Neural progenitor cell (in vitro differentiated cells): ENCODE measurements at regions not wholly inside any gene's neighbourhood (a gene's known extent, or its start where the extent isn't known, plus 50 kb on each side); places are given as distances from the start of the nearest gene placed in this dataset.

Experiments used
- DNase-seq: peaks from one replicate; pipeline ENCODE4 v3.0.0-alpha.2; 2016; ENCODE audit warnings: low spot score
- H2AFZ ChIP-seq: fragments of 200-600 bp; sonication (generic); replicated peaks from 2 replicates; pipeline ENCODE4 v1.6.1; 2016; ENCODE audit warnings: antibody characterized with exemption
- H3F3A ChIP-seq: fragments of 200-600 bp; sonication (generic); 2 replicates; pipeline ENCODE4 v1.6.1; 2016; ENCODE audit warnings: antibody characterized with exemption, low read depth
- H3K27ac ChIP-seq: fragments of 200-600 bp; sonication (generic); 2 replicates; pipeline ENCODE4 v1.5.1; 2016; ENCODE audit warnings: mild to moderate bottlenecking
- H3K27me3 ChIP-seq: fragments of 200-600 bp; sonication (generic); 2 replicates; pipeline ENCODE4 v1.6.1; 2016; ENCODE audit warnings: mild to moderate bottlenecking, moderate library complexity
- H3K36me3 ChIP-seq: fragments of 200-600 bp; sonication (generic); 2 replicates; pipeline ENCODE4 v1.5.1; 2016
- H3K4me1 ChIP-seq: fragments of 200-600 bp; sonication (generic); 2 replicates; pipeline ENCODE4 v1.6.1; 2016; ENCODE audit warnings: mixed run types
- H3K4me2 ChIP-seq: fragments of 200-600 bp; sonication (generic); 2 replicates; pipeline ENCODE4 v1.6.1; 2016
- H3K4me3 ChIP-seq: fragments of 200-600 bp; sonication (generic); 2 replicates; pipeline ENCODE4 v1.5.1; 2016
- H3K79me2 ChIP-seq: fragments of 200-600 bp; sonication (generic); 2 replicates; pipeline ENCODE4 v1.6.1; 2016; ENCODE audit warnings: low read depth
- H3K9ac ChIP-seq: fragments of 200-600 bp; sonication (generic); 2 replicates; pipeline ENCODE4 v1.6.1; 2016
- H3K9me3 ChIP-seq: fragments of 200-600 bp; sonication (generic); 2 replicates; pipeline ENCODE4 v1.5.1; 2016; ENCODE audit warnings: low read depth
- H4K20me1 ChIP-seq: fragments of 200-600 bp; sonication (generic); 2 replicates; pipeline ENCODE4 v1.6.1; 2016; ENCODE audit warnings: low read depth
- H3K27ac Mint-ChIP-seq: 3 replicates; pipeline ENCODE4 v1.8.0; 2021; ENCODE audit warnings: mixed read lengths
- H3K27me3 Mint-ChIP-seq: 2 replicates; pipeline ENCODE4 v1.8.0; 2022; ENCODE audit warnings: low read depth, mild to moderate bottlenecking, inconsistent platforms, moderate library complexity, mixed read lengths; ENCODE audit not compliant: insufficient read depth
- H3K36me3 Mint-ChIP-seq: 3 replicates; pipeline ENCODE4 v1.8.0; 2021; ENCODE audit warnings: mixed read lengths
- H3K4me1 Mint-ChIP-seq: 3 replicates; pipeline ENCODE4 v1.8.0; 2021; ENCODE audit warnings: mixed read lengths
- H3K4me3 Mint-ChIP-seq: 3 replicates; pipeline ENCODE4 v1.8.0; 2021; ENCODE audit warnings: mild to moderate bottlenecking, moderate library complexity, mixed read lengths
- H3K9me3 Mint-ChIP-seq: 3 replicates; pipeline ENCODE4 v1.8.0; 2020; ENCODE audit warnings: mixed read lengths
- CTCF ChIP-seq: fragments of 200-600 bp; sonication (generic); IDR thresholded peaks from 2 replicates; pipeline ENCODE4 v1.5.1; 2017; ENCODE audit warnings: antibody characterized with exemption, mild to moderate bottlenecking
- EZH2 ChIP-seq: fragments of 200-600 bp; sonication (generic); IDR thresholded peaks from 2 replicates; pipeline ENCODE4 v1.6.1; 2017; ENCODE audit warnings: antibody characterized with exemption, mild to moderate bottlenecking, moderate library complexity
- EZH2phosphoT487 ChIP-seq: fragments of 200-600 bp; sonication (generic); IDR thresholded peaks from 2 replicates; pipeline ENCODE4 v1.6.1; 2017; ENCODE audit warnings: antibody characterized with exemption

- H3F3A ChIP-seq, result no peaks in the 10 kb centered on the region
- no peaks in the 10 kb centered on the region for H3K9me3 ChIP-seq
- no peaks in the 10 kb centered on the region for H3K4me1 ChIP-seq
- H3K27me3 ChIP-seq, result no peaks in the 10 kb centered on the region
- no peak overlapping the region for H3K4me2 ChIP-seq
- no peaks in the 10 kb centered on the region for H3K27me3 Mint-ChIP-seq
- H3K9me3 Mint-ChIP-seq, result no peaks in the 10 kb centered on the region
- no peak for DNase-seq
- no peak overlapping the region for H3K27ac ChIP-seq
- no peak overlapping the region for H3K9ac ChIP-seq
- no peaks in the 10 kb centered on the region for H3K36me3 Mint-ChIP-seq
- no peak overlapping the region for H3K4me3 Mint-ChIP-seq
- no peak overlapping the region for H3K27ac Mint-ChIP-seq
- H3K36me3 ChIP-seq, result no peaks in the 10 kb centered on the region
- no peak overlapping the region for H2AFZ ChIP-seq
- no peak for TF ChIP-seq CTCF
- TF ChIP-seq EZH2phosphoT487, result no peak
- no peak for TF ChIP-seq EZH2
- no peaks in the 10 kb centered on the region for H4K20me1 ChIP-seq
- H3K79me2 ChIP-seq, result no peaks in the 10 kb centered on the region
- H3K4me1 Mint-ChIP-seq, result no peaks in the 10 kb centered on the region
- H3K4me3 ChIP-seq, result no peak overlapping the region
Measured at GRCh38 chr1:166671627-166672026, 167.6 kb upstream of the POGK start.

- Histone ChIP-seq H3K9me3 (no peaks in the 10 kb centered on the region), H3K4me1 (no peaks in the 10 kb centered on the region), H3K36me3 (no peaks in the 10 kb centered on the region), H4K20me1 (no peaks in the 10 kb centered on the region), H3K27ac (no peak overlapping the region), H2AFZ (no peak overlapping the region), H3K9ac (no peak overlapping the region), H3K27me3 (no peaks in the 10 kb centered on the region), H3K79me2 (no peaks in the 10 kb centered on the region), H3K4me2 (no peak overlapping the region), H3K4me3 (no peak overlapping the region), H3F3A (no peaks in the 10 kb centered on the region)
- no peak for DNase-seq
- Mint-ChIP-seq H3K4me3 (no peak overlapping the region), H3K36me3 (no peaks in the 10 kb centered on the region), H3K4me1 (no peaks in the 10 kb centered on the region), H3K27ac (no peak overlapping the region), H3K27me3 (no peaks in the 10 kb centered on the region), H3K9me3 (no peaks in the 10 kb centered on the region)
- TF ChIP-seq EZH2 (no peak), CTCF (no peak), EZH2phosphoT487 (no peak)
Measured at GRCh38 chr1:166673722-166674121, 165.6 kb upstream of the POGK start.

- Mint-ChIP-seq H3K4me3 (no peak overlapping the region), H3K27me3 (no peaks in the 10 kb centered on the region), H3K4me1 (no peaks in the 10 kb centered on the region), H3K36me3 (no peaks in the 10 kb centered on the region), H3K27ac (no peak overlapping the region), H3K9me3 (no peaks in the 10 kb centered on the region)
- no peak overlapping the region for H2AFZ ChIP-seq
- H3K27ac ChIP-seq, result no peak overlapping the region
- H3K4me1 ChIP-seq, result no peaks in the 10 kb centered on the region
- H3K9me3 ChIP-seq, result no peaks in the 10 kb centered on the region
- no peaks in the 10 kb centered on the region for H3K79me2 ChIP-seq
- no peak overlapping the region for H3K4me3 ChIP-seq
- H4K20me1 ChIP-seq, result no peaks in the 10 kb centered on the region
- H3K9ac ChIP-seq, result no peak overlapping the region
- no peaks in the 10 kb centered on the region for H3K36me3 ChIP-seq
- no peaks in the 10 kb centered on the region for H3F3A ChIP-seq
- H3K27me3 ChIP-seq, result no peaks in the 10 kb centered on the region
- no peak for DNase-seq
- H3K4me2 ChIP-seq, result no peak overlapping the region
- TF ChIP-seq EZH2phosphoT487 (no peak), CTCF (no peak), EZH2 (no peak)
Measured at GRCh38 chr1:166675213-166675612, 164.1 kb upstream of the POGK start.

GRCh38 chr1:166676981-166677380 is 162.3 kb upstream of the POGK start:
- Mint-ChIP-seq H3K36me3 (no peaks in the 10 kb centered on the region), H3K9me3 (no peaks in the 10 kb centered on the region), H3K4me3 (no peak overlapping the region), H3K4me1 (no peaks in the 10 kb centered on the region), H3K27me3 (no peaks in the 10 kb centered on the region), H3K27ac (no peak overlapping the region)
- H3K4me3 ChIP-seq, result no peak overlapping the region
- no peaks in the 10 kb centered on the region for H3K36me3 ChIP-seq
- no peaks in the 10 kb centered on the region for H3K4me1 ChIP-seq
- H4K20me1 ChIP-seq, result no peaks in the 10 kb centered on the region
- TF ChIP-seq EZH2phosphoT487 (no peak), CTCF (no peak), EZH2 (no peak)
- no peaks in the 10 kb centered on the region for H3K9me3 ChIP-seq
- no peaks in the 10 kb centered on the region for H3K79me2 ChIP-seq
- H2AFZ ChIP-seq, result no peak overlapping the region
- no peaks in the 10 kb centered on the region for H3K27me3 ChIP-seq
- H3K4me2 ChIP-seq, result no peak overlapping the region
- no peaks in the 10 kb centered on the region for H3F3A ChIP-seq
- H3K27ac ChIP-seq, result no peak overlapping the region
- DNase-seq, result no peak
- H3K9ac ChIP-seq, result no peak overlapping the region
